GM18507 (cell line): ENCODE measurements at regions not wholly inside any gene's neighbourhood (a gene's known extent, or its start where the extent isn't known, plus 50 kb on each side); places are given as distances from the start of the nearest gene placed in this dataset.
"Not testable (repeated sequence)": the region's sequence is repeated elsewhere in the genome, so short reads cannot be mapped to it uniquely, and the experiment has no call there.

Experiments used
- DNase-seq: peaks from one replicate; pipeline ENCODE4 v3.0.0; 2011; ENCODE audit warnings: low read depth; ENCODE audit not compliant: insufficient read length; ENCODE audit errors: extremely low spot score
- FAIRE-seq: peaks from 2 replicates; lab custom pipeline; 2011; peaks lifted over from hg19 to GRCh38; lab: Jason Lieb, UNC

- not testable (repeated sequence) for DNase-seq, FAIRE-seq
Measured at GRCh38 chr18:104264-104663, 54.1 kb upstream of the USP14 start.

GRCh38 chr18:105161-106053 lies 53.0 kb upstream of the USP14 start:
- FAIRE-seq, result peak; percentile 77

GRCh38 chr18:106054-106851 lies 52.1 kb upstream of the USP14 start:
- FAIRE-seq, DNase-seq: not testable (repeated sequence)

More at GRCh38 chr18:105161-106053, 53.0 kb upstream of the USP14 start:
- not testable (repeated sequence) for DNase-seq

DNA sequence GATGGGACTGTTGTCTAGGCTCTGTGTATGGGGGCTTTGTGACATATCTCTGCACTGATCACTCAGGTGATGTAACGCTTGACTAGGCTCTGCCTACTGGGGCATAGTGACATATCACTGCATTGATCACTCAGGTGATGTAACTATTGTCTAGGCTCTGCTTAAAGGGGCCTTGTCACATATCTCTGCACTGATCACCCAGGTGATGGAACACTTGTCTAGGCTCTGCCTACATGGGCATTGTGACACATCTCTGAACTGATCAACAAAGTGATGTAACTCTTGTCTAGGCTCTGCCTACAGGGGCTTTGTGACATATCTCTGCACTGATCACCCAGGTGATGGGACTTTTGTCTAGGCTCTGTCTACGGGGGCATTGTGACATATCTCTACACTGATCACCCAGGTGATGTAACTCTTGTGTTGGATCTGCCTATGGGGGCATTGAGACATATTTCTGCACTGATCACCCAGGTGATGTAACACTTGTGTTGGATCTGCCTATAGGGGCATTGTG lies 51.4 kb upstream of the USP14 start:
- FAIRE-seq, DNase-seq: not testable (repeated sequence)

GRCh38 chr18:107464-107863 lies 50.9 kb upstream of the USP14 start:
- not testable (repeated sequence) for FAIRE-seq, DNase-seq

- DNase-seq, FAIRE-seq: not testable (repeated sequence)
Measured at GRCh38 chr18:107947-108664, 50.3 kb upstream of the USP14 start.
